ENCODE measurements at regions not wholly inside any gene's neighbourhood (a gene's known extent, or its start where the extent isn't known, plus 50 kb on each side); places are given as distances from the start of the nearest gene placed in this dataset.

DNA sequence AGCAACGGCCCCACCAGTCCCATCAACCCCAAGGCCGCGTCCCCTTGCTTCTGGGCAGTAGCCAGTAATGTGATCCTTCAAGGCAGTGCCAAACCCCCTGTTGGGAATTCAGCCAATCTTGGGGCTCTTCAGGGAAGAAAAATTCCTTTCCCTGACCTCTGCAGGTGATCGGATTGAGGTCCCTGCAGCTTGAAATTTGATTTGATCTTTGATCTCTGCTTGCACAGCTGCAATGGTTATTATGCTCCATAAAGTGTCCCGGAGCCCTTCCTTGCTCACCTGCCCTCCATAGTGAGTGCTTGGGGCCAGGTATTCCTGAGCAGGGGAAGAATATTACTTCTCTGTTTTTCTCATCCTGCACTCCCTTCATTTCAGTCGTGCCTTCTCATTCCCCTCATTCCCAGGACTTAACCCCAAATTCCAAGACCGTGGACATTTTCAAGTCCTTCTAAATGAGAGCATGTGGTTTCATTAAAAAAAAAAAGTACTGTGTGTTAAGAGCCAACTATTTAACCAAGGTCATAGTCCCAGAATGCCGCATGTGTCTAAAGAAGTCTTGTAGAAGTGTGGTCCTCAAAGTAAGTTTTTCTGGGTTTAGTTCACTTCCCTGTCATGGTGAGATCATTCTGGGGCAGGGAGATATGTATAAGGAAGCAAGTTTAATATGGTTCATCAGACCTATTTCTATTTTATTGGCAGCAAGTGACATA lies 56.3 kb downstream of the SOX9 start:
- Mint-ChIP-seq H3K9me3 (no peaks in the 10 kb centered on the region), H3K4me3 (no peak overlapping the region; the same call in 2 of the 3 replicates), H3K27me3 (ENCODE audit: insufficient read depth, low read depth, poor library complexity) (peaks cover 8% of the 10 kb centered on the region), H3K27ac (no peak overlapping the region), H3K36me3 (ENCODE audit: low read depth) (no peaks in the 10 kb centered on the region), H3K4me1 (peaks cover 33% of the 10 kb centered on the region)
- no peak overlapping the region for H3K27ac ChIP-seq (ENCODE audit: low read depth)
- ATAC-seq (peak; percentile 69), DNase-seq (ENCODE audit: low spot score) (peak; percentile 35)
- H3K4me1 ChIP-seq (ENCODE audit: insufficient read depth) = peaks cover 19% of the 10 kb centered on the region
- H3K4me2 ChIP-seq = no peak overlapping the region
- no peak overlapping the region for H2AFZ ChIP-seq
- H3K4me3 ChIP-seq = no peak overlapping the region
- H3K27me3 ChIP-seq (ENCODE audit: insufficient read depth) = no peaks in the 10 kb centered on the region
- H3K9me2 ChIP-seq (ENCODE audit: insufficient read depth) = peaks cover 18% of the 10 kb centered on the region
- no peaks in the 10 kb centered on the region for H3K36me3 ChIP-seq (ENCODE audit: insufficient read depth)
- H3F3A ChIP-seq (replicated peaks; ENCODE audit: low read depth) = no peaks in the 10 kb centered on the region
- H4K20me1 ChIP-seq (replicated peaks; ENCODE audit: insufficient read depth) = no peaks in the 10 kb centered on the region
- no peak for TF ChIP-seq EZH2 (IDR thresholded peaks at IDR 0.05; ENCODE audit: low read depth, unreplicated experiment)
- H3K79me2 ChIP-seq (replicated peaks; ENCODE audit: insufficient read depth) = no peaks in the 10 kb centered on the region

DNA sequence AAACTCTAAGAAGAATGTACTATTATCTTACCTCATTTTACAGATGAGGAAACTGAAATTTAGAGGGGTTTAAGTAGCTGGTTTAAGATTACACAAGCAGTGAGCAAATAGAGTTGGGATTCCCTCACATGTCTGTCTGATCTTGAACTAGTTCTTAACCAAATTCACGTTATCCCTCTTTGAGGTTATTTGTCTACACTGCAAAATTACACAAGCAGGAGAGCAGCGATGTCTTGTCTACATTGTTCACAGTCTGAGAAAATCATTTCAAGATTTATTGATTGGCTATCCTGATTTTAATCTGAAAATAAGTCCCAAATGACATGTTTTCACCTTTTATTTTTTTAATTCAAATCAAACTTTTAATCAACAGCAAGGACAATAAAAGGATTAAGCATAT lies 56.9 kb downstream of the SOX9 start:
- Mint-ChIP-seq H3K27me3 (ENCODE audit: insufficient read depth, low read depth, poor library complexity) (peaks cover 8% of the 10 kb centered on the region), H3K9me3 (no peaks in the 10 kb centered on the region), H3K36me3 (ENCODE audit: low read depth) (no peaks in the 10 kb centered on the region), H3K4me3 (no peak overlapping the region), H3K4me1 (peaks cover 37% of the 10 kb centered on the region), H3K27ac (no peak overlapping the region)
- no peak overlapping the region for H2AFZ ChIP-seq
- H3K4me2 ChIP-seq = no peak overlapping the region
- H3K79me2 ChIP-seq (replicated peaks; ENCODE audit: insufficient read depth) = no peaks in the 10 kb centered on the region
- no peak overlapping the region for H3K27ac ChIP-seq (ENCODE audit: low read depth)
- no peak for DNase-seq (ENCODE audit: low spot score)
- H3K27me3 ChIP-seq (ENCODE audit: insufficient read depth) = no peaks in the 10 kb centered on the region
- H3K36me3 ChIP-seq (ENCODE audit: insufficient read depth) = no peaks in the 10 kb centered on the region
- H3F3A ChIP-seq (replicated peaks; ENCODE audit: low read depth) = no peaks in the 10 kb centered on the region
- H3K4me1 ChIP-seq (ENCODE audit: insufficient read depth) = peaks cover 24% of the 10 kb centered on the region
- ATAC-seq = no peak
- no peak overlapping the region for H3K4me3 ChIP-seq
- peaks cover 18% of the 10 kb centered on the region for H3K9me2 ChIP-seq (ENCODE audit: insufficient read depth)
- no peaks in the 10 kb centered on the region for H4K20me1 ChIP-seq (replicated peaks; ENCODE audit: insufficient read depth)
- TF ChIP-seq POLR2AphosphoS5 (IDR thresholded peaks at IDR 0.05; ENCODE audit: low read depth) (no peak), EZH2 (IDR thresholded peaks at IDR 0.05; ENCODE audit: low read depth, unreplicated experiment) (no peak)
- TF ChIP-seq, protein P1, sequence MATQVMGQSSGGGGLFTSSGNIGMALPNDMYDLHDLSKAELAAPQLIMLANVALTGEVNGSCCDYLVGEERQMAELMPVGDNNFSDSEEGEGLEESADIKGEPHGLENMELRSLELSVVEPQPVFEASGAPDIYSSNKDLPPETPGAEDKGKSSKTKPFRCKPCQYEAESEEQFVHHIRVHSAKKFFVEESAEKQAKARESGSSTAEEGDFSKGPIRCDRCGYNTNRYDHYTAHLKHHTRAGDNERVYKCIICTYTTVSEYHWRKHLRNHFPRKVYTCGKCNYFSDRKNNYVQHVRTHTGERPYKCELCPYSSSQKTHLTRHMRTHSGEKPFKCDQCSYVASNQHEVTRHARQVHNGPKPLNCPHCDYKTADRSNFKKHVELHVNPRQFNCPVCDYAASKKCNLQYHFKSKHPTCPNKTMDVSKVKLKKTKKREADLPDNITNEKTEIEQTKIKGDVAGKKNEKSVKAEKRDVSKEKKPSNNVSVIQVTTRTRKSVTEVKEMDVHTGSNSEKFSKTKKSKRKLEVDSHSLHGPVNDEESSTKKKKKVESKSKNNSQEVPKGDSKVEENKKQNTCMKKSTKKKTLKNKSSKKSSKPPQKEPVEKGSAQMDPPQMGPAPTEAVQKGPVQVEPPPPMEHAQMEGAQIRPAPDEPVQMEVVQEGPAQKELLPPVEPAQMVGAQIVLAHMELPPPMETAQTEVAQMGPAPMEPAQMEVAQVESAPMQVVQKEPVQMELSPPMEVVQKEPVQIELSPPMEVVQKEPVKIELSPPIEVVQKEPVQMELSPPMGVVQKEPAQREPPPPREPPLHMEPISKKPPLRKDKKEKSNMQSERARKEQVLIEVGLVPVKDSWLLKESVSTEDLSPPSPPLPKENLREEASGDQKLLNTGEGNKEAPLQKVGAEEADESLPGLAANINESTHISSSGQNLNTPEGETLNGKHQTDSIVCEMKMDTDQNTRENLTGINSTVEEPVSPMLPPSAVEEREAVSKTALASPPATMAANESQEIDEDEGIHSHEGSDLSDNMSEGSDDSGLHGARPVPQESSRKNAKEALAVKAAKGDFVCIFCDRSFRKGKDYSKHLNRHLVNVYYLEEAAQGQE (IDR thresholded peaks at IDR 0.05; ENCODE audit: unreplicated experiment) = no peak

DNA sequence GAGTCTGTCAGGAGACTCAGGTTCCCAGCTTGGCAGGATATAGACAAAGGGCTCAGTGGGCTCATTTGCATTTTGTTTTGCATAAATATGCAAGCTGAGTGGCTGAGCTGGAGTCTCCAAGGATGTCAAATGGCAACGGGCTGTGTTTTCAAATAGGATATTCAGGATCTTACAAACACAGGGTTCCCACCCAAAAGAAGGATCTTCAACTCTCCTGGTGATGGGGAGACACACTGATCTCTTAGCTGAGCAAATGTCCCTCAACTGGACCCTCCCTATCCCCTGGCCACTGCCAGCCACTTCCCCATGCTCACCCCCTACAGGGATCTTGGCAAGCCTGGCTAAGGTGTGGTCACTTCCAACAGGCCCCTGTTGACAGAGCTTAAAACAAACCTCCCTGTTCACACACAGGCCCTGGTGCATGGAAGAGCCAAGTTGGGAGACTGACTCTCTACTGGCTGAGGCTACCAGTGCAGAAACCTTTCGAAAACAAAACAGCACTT lies 61.6 kb downstream of the SOX9 start:
- Histone ChIP-seq H3K4me3 (no peak overlapping the region), H3K4me2 (peak overlapping the region; percentile 49), H2AFZ (no peak overlapping the region), H3K79me2 (replicated peaks; ENCODE audit: insufficient read depth) (no peaks in the 10 kb centered on the region), H3K27me3 (ENCODE audit: insufficient read depth) (no peaks in the 10 kb centered on the region), H4K20me1 (replicated peaks; ENCODE audit: insufficient read depth) (no peaks in the 10 kb centered on the region), H3K27ac (ENCODE audit: low read depth) (no peak overlapping the region), H3F3A (replicated peaks; ENCODE audit: low read depth) (no peaks in the 10 kb centered on the region), H3K36me3 (ENCODE audit: insufficient read depth) (no peaks in the 10 kb centered on the region), H3K9me2 (ENCODE audit: insufficient read depth) (peaks cover 14% of the 10 kb centered on the region), H3K4me1 (ENCODE audit: insufficient read depth) (peaks cover 27% of the 10 kb centered on the region)
- Mint-ChIP-seq H3K27me3 (ENCODE audit: insufficient read depth, low read depth, poor library complexity) (peaks cover 8% of the 10 kb centered on the region), H3K27ac (peak overlapping the region; percentile 61), H3K4me1 (peaks cover 18% of the 10 kb centered on the region), H3K9me3 (no peaks in the 10 kb centered on the region), H3K36me3 (ENCODE audit: low read depth) (no peaks in the 10 kb centered on the region), H3K4me3 (no peak overlapping the region)
- DNase-seq (ENCODE audit: low spot score) (peak; percentile 57), ATAC-seq (peak; percentile 76)
- TF ChIP-seq CREB1 (CRISPR knock-in tag; IDR thresholded peaks at IDR 0.05; ENCODE audit: low read depth) (no peak), ZNF114 (CRISPR knock-in tag; IDR thresholded peaks at IDR 0.05) (no peak), EZH2 (IDR thresholded peaks at IDR 0.05; ENCODE audit: low read depth, unreplicated experiment) (no peak)
- TF ChIP-seq, protein P2, sequence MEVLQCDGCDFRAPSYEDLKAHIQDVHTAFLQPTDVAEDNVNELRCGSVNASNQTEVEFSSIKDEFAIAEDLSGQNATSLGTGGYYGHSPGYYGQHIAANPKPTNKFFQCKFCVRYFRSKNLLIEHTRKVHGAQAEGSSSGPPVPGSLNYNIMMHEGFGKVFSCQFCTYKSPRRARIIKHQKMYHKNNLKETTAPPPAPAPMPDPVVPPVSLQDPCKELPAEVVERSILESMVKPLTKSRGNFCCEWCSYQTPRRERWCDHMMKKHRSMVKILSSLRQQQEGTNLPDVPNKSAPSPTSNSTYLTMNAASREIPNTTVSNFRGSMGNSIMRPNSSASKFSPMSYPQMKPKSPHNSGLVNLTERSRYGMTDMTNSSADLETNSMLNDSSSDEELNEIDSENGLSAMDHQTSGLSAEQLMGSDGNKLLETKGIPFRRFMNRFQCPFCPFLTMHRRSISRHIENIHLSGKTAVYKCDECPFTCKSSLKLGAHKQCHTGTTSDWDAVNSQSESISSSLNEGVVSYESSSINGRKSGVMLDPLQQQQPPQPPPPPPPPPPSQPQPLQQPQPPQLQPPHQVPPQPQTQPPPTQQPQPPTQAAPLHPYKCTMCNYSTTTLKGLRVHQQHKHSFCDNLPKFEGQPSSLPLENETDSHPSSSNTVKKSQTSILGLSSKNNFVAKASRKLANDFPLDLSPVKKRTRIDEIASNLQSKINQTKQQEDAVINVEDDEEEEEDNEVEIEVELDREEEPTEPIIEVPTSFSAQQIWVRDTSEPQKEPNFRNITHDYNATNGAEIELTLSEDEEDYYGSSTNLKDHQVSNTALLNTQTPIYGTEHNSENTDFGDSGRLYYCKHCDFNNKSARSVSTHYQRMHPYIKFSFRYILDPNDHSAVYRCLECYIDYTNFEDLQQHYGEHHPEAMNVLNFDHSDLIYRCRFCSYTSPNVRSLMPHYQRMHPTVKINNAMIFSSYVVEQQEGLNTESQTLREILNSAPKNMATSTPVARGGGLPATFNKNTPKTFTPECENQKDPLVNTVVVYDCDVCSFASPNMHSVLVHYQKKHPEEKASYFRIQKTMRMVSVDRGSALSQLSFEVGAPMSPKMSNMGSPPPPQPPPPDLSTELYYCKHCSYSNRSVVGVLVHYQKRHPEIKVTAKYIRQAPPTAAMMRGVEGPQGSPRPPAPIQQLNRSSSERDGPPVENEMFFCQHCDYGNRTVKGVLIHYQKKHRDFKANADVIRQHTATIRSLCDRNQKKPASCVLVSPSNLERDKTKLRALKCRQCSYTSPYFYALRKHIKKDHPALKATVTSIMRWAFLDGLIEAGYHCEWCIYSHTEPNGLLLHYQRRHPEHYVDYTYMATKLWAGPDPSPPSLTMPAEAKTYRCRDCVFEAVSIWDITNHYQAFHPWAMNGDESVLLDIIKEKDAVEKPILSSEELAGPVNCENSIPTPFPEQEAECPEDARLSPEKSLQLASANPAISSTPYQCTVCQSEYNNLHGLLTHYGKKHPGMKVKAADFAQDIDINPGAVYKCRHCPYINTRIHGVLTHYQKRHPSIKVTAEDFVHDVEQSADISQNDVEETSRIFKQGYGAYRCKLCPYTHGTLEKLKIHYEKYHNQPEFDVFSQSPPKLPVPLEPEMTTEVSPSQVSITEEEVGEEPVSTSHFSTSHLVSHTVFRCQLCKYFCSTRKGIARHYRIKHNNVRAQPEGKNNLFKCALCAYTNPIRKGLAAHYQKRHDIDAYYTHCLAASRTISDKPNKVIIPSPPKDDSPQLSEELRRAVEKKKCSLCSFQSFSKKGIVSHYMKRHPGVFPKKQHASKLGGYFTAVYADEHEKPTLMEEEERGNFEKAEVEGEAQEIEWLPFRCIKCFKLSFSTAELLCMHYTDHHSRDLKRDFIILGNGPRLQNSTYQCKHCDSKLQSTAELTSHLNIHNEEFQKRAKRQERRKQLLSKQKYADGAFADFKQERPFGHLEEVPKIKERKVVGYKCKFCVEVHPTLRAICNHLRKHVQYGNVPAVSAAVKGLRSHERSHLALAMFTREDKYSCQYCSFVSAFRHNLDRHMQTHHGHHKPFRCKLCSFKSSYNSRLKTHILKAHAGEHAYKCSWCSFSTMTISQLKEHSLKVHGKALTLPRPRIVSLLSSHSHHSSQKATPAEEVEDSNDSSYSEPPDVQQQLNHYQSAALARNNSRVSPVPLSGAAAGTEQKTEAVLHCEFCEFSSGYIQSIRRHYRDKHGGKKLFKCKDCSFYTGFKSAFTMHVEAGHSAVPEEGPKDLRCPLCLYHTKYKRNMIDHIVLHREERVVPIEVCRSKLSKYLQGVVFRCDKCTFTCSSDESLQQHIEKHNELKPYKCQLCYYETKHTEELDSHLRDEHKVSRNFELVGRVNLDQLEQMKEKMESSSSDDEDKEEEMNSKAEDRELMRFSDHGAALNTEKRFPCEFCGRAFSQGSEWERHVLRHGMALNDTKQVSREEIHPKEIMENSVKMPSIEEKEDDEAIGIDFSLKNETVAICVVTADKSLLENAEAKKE (CRISPR knock-in tag; IDR thresholded peaks at IDR 0.05) = no peak

Data from GM23338 (cell line).